A673 (cell line): ENCODE measurements at regions not wholly inside any gene's neighbourhood (a gene's known extent, or its start where the extent isn't known, plus 50 kb on each side); places are given as distances from the start of the nearest gene placed in this dataset.

Source experiments
- BruUV-seq: library from RNA; stranded (reverse); fragments of 400-500 nt; replicated peaks from 2 replicates; lab custom pipeline; 2021; lab: Mats Ljungman, UMichigan
- CTCF ChIA-PET: fragments of 300-600 bp; sonication (Branson Sonifier 250); formaldehyde crosslinking; loops from one replicate; lab custom pipeline; 2022; ENCODE audit warnings: antibody characterized with exemption; lab: Charles Lee
- POLR2A ChIA-PET: fragments of 300-600 bp; sonication (Branson Sonifier 250); formaldehyde crosslinking; loops from one replicate; lab custom pipeline; 2022; ENCODE audit warnings: antibody characterized with exemption; ENCODE audit not compliant: low non-redundant PET; lab: Charles Lee
- DNase-seq: peaks from one replicate; pipeline ENCODE4 v3.0.0-alpha.2; 2015; ENCODE audit warnings: low spot score
- H3K27ac ChIP-seq: fragments of 200-600 bp; sonication (generic); 2 replicates; pipeline ENCODE4 v1.5.1; 2016; ENCODE audit warnings: mixed run types, low read depth, mild to moderate bottlenecking, mixed read lengths, antibody characterized with exemption, low read length; ENCODE audit not compliant: poor library complexity, severe bottlenecking
- H3K27me3 ChIP-seq: fragments of 200-600 bp; sonication (generic); replicated peaks from 2 replicates; pipeline ENCODE4 v1.6.1; 2017; ENCODE audit warnings: mixed run types, low read depth, mild to moderate bottlenecking, mixed read lengths, antibody characterized with exemption, low read length; ENCODE audit not compliant: insufficient read depth, poor library complexity
- H3K36me3 ChIP-seq: fragments of 200-600 bp; sonication (generic); 2 replicates; pipeline ENCODE4 v1.6.1; 2016; ENCODE audit warnings: mixed run types, mild to moderate bottlenecking, mixed read lengths, antibody characterized with exemption, low read length; ENCODE audit not compliant: insufficient read depth, poor library complexity, severe bottlenecking
- H3K4me1 ChIP-seq: fragments of 200-600 bp; sonication (generic); 2 replicates; pipeline ENCODE4 v1.6.1; 2017; ENCODE audit warnings: mixed run types, mild to moderate bottlenecking, mixed read lengths, antibody characterized with exemption, low read length; ENCODE audit not compliant: insufficient read depth, poor library complexity, severe bottlenecking
- H3K4me3 ChIP-seq: fragments of 200-600 bp; sonication (generic); 2 replicates; pipeline ENCODE4 v1.5.1; 2016; ENCODE audit warnings: low read depth, mixed run types, mild to moderate bottlenecking, mixed read lengths, low read length; ENCODE audit not compliant: poor library complexity, severe bottlenecking
- H3K9me3 ChIP-seq: fragments of 200-600 bp; sonication (generic); 2 replicates; pipeline ENCODE4 v1.6.1; 2016; ENCODE audit warnings: mixed run types, low read depth, mild to moderate bottlenecking, mixed read lengths, antibody characterized with exemption, low read length; ENCODE audit not compliant: poor library complexity, severe bottlenecking
- EZH2 ChIP-seq: fragments of 200-600 bp; sonication (generic); IDR thresholded peaks from 2 replicates; pipeline ENCODE4 v1.6.1; 2017; ENCODE audit warnings: borderline replicate concordance, low read depth, mild to moderate bottlenecking, mixed read lengths, antibody characterized with exemption, low read length; ENCODE audit not compliant: poor library complexity, severe bottlenecking
- intact Hi-C: fragments of 100-400 bp; cut with micrococcal nuclease; formaldehyde crosslinking; loops from one replicate; pipeline ENCODE4 v1.10.0; 2022; ENCODE audit not compliant: unreplicated experiment
- TF ChIP-seq, protein P1 (sequence below): fragments of 300-800, 200-600 bp; sonication (generic); conservative IDR thresholded peaks from 2 replicates; pipeline ENCODE4 v1.5.1; 2017; ENCODE audit warnings: low read depth, mild to moderate bottlenecking, antibody characterized with exemption, low read length, moderate library complexity, mixed read lengths

- intact Hi-C loops: loop anchor here (5.0 kb wide), 1 partner anchor 428 kb away; no protein-coding TSS in a partner anchor
These were observed 51.4 kb upstream of the JARID2 start for GRCh38 chr6:15194453-15194852.

More at GRCh38 chr6:15194453-15194852, 51.4 kb upstream of the JARID2 start:
- TF ChIP-seq, protein P1, sequence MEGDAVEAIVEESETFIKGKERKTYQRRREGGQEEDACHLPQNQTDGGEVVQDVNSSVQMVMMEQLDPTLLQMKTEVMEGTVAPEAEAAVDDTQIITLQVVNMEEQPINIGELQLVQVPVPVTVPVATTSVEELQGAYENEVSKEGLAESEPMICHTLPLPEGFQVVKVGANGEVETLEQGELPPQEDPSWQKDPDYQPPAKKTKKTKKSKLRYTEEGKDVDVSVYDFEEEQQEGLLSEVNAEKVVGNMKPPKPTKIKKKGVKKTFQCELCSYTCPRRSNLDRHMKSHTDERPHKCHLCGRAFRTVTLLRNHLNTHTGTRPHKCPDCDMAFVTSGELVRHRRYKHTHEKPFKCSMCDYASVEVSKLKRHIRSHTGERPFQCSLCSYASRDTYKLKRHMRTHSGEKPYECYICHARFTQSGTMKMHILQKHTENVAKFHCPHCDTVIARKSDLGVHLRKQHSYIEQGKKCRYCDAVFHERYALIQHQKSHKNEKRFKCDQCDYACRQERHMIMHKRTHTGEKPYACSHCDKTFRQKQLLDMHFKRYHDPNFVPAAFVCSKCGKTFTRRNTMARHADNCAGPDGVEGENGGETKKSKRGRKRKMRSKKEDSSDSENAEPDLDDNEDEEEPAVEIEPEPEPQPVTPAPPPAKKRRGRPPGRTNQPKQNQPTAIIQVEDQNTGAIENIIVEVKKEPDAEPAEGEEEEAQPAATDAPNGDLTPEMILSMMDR: no peak
- no peak for TF ChIP-seq EZH2
- BruUV-seq: no TSS peak
- no peak for DNase-seq
- Histone ChIP-seq H3K4me1 (no peaks in the 10 kb centered on the region), H3K36me3 (no peaks in the 10 kb centered on the region), H3K4me3 (no peak overlapping the region), H3K27ac (no peak overlapping the region), H3K27me3 (no peaks in the 10 kb centered on the region), H3K9me3 (no peaks in the 10 kb centered on the region)
- CTCF ChIA-PET: no interaction called here
- POLR2A ChIA-PET: no interaction called here
